ENCODE measurements at regions not wholly inside any gene's neighbourhood (a gene's known extent, or its start where the extent isn't known, plus 50 kb on each side); places are given as distances from the start of the nearest gene placed in this dataset.

- DNase-seq: no peak
These were observed 104.4 kb upstream of the PRL start for GRCh38 chr6:22401206-22401605.

DNA sequence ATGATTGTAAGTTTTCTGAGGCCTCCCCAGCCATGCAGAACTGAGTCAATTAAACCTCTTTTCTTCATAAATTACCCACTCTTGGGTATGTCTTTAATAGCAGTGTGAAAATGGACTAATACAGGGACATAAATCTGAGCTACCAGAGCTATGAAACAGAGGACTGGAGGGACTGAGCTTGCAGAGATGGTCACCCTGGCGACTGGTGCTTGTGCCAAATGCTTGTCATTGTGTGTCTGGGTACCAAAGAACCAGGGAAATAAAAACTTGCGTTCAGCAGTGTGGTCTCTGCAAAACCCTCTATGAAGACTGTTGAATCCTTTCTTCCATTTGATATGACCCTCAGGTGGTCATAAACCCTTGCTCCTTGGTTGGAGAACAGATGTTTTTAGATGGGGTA is 105.1 kb upstream of the PRL start:
- DNase-seq: no peak

- DNase-seq: no peak
These were observed 112.7 kb upstream of the PRL start for GRCh38 chr6:22409486-22409885.

DNA sequence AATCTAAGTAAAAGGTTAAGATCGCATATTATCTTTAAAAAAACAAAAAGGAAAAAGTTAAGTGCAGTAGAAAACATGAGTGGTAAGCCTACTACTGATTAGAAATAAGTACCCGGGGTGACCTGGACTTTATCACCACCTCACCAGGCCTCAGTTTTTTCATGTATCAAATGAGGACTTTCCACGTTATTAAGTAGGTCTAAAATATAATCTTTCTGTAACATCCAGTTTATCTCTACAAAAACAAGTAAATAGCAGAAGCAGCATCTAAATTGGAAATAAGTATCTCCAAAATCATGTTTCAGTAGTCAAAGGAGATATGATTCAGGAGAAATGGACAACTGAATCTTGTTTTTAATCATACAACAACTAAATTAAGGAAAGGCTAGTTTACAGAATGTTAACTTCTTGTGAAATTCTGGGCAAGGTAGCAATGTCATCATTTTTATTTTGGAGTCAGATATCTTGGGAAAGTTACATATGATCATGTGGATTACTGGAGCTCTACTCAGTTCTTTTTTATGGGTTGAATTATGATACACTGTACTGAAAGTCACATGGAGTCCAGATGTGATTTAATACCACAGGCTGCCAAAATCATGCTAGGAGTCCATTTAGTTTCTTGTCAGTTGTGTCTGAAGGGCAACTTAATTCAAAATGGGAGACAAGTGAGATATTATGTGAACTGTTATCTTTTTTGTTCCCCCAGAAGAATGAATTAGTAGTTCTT is 114.7 kb upstream of the PRL start:
- no peak for DNase-seq

- DNase-seq: no peak
These were observed 116.2 kb upstream of the PRL start for GRCh38 chr6:22412994-22413393.

DNA sequence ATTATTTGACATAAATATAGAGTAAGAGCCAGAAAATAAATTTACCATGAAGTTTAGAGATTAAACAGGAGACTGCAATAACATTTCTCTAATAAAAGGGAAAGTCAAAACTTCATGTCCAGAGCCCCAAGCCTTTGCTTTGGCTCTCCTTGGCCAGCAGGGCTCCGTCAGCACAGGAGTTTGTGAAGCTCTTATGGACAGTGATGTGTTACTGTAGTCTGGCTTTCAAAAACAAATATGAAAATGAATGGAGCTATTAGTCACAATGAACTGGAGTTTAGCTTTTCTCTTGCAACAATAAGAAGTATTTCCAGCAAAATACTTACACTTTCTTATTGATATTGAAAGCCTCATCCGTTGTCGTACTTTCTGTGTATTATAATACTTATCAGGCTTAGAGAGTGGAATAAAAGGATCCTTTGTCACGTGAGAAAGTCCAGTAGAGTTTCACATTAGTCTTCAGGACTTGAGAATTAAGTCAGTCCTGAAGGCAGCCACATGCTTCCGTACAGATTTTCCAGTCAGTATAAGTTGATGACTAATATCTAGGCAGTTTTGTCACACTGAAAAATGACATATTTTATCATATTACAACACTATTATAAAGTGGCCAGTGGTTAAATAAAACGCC is 117.0 kb upstream of the PRL start:
- no peak for DNase-seq

DNA sequence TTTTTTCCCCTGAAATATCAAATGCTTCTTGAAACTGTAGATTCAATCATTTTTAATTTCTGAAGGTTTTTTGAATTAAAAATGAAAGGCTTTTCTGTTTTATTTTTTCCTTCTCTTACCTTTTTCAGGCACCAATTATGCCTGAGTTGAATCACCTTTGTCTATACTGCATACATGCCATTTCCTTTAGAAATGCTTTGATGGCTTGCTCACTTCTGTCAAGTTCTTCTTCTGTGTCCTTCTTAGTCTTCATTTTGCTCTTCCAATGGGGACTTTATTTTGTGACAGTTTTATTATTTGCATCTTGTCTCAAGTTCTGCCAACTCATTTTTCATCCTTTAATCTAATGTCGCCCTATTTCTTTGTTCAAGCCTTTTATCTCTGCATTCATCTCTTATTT is 121.9 kb upstream of the PRL start:
- DNase-seq: no peak

GRCh38 chr6:22421198-22421597 is 124.4 kb upstream of the PRL start:
- no peak for DNase-seq

GRCh38 chr6:22424196-22424595 is 127.4 kb upstream of the PRL start:
- no peak for DNase-seq

DNA sequence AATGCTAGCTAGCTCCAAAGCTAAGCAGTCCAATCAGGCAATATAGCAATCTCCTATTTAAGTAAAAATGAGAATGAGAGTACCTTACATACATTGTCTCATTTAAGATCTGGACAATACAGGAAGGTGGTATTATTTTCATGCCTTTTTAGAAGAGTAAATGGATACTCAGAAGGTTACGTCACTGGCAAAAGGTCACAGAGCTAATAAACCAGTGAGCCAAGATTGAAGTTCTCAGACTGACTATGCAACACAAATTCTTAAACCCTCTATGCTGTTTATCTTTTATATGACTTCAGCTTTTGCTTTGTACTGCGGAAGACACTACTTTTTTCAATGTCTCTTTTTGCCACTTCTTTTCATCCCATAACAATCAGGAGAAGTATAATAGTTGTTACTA is 135.2 kb upstream of the PRL start:
- no peak for DNase-seq

GRCh38 chr6:22433745-22434144 is 135.6 kb upstream of the HDGFL1 start:
- no peak for DNase-seq

- DNase-seq: no peak
These were observed 134.2 kb upstream of the HDGFL1 start for GRCh38 chr6:22435151-22435550.

GRCh38 chr6:22436134-22436533 is 133.2 kb upstream of the HDGFL1 start:
- no peak for DNase-seq

DNA sequence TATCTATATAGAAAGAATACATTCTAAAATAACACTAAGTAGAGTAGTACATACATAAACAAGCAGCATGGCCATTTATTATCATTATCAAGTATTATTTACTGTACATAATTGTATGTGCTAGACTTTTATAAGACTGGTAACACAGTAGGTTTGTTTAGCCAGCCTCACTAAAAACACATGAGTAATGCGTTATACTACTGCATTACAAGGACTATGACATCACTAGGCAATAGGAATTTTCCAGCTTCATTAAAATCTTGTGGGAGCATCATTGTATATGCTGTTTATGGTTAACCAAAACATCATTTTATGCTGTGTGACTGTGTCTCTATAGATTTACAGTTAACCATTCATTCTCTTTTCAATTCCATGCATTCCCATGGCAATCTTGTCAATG is 131.7 kb upstream of the HDGFL1 start:
- DNase-seq: no peak

- no peak for DNase-seq
These were observed 126.5 kb upstream of the HDGFL1 start for GRCh38 chr6:22442826-22443225.

DNA sequence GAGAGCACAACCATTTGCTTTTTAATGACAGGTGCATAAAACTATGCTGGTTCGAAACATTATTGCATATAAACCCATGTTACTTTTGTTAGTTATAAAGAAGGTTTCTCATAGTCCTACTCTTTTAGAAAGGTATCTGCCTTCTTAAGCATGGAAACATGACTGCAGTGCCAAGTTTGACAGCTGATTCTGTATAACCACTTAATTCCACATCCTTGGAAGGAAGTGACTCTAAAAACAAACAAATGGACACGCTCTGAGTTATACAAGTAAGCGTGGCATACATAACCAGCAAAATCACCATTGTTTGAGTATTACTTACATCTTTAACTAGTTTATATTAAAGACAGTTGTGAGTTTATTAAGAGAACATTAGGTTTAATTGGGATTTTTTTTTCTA is 125.0 kb upstream of the HDGFL1 start:
- DNase-seq: no peak

DNA sequence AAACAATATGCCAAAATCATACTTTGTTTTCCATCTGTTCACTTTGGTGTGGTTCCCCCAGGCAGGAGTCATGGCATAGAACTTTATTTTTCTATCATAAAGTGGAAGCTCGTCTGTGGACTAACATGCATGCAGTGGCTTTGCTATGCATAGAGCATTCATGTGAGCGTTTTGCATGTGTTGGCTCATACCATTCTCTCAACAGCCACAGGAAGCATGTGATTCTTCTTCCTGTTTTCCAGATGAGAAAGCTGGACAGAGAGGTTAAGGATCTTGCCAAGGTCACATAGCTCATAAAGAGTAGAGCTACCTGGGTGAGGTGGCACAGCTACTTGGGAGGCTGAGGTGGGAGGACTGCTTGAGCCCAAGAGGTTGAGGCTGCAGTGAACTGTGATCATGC is 123.4 kb upstream of the HDGFL1 start:
- no peak for DNase-seq

GRCh38 chr6:22447249-22448196 is 121.8 kb upstream of the HDGFL1 start:
- DNase-seq: no peak

GRCh38 chr6:22448291-22448711 is 121.1 kb upstream of the HDGFL1 start:
- DNase-seq: no peak

DNA sequence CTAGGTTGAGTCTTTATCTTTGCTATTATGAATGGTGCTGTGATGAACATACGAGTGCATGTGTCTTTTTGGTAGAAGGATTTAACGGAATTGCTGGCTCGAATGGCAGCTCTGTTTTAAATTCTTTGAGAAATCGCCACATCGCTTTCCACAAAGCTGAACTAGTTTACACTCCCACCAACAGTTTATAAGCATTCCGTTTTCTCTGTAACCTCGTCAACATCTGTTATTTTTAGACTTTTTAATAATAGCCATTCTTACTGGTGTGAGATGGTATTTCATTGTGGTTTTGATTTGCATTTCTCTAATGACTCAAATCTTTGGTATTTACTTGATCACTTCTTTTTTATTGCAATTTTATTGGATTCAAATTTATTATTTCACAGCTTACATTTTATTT is 117.4 kb upstream of the HDGFL1 start:
- DNase-seq: no peak

DNA sequence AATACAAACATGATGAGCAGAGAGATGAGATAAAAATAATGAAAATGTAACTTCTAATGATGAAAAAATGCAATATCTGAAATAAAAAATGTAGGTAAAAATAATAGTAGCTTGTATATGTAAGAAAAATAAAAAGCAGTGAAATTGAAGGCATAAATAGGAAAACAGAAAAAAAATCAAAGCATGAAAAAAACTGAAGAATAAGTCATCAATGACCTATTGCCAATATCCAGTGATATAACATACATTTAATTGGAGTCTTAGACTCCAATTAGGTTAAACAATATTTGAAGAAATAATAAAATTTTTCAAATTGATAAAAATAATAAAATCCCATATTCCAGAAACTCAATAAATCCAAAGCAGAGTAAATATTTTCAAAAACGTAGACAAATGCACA is 114.0 kb upstream of the HDGFL1 start:
- DNase-seq: no peak

GRCh38 chr6:22457996-22458395 is 111.4 kb upstream of the HDGFL1 start:
- DNase-seq: no peak

DNA sequence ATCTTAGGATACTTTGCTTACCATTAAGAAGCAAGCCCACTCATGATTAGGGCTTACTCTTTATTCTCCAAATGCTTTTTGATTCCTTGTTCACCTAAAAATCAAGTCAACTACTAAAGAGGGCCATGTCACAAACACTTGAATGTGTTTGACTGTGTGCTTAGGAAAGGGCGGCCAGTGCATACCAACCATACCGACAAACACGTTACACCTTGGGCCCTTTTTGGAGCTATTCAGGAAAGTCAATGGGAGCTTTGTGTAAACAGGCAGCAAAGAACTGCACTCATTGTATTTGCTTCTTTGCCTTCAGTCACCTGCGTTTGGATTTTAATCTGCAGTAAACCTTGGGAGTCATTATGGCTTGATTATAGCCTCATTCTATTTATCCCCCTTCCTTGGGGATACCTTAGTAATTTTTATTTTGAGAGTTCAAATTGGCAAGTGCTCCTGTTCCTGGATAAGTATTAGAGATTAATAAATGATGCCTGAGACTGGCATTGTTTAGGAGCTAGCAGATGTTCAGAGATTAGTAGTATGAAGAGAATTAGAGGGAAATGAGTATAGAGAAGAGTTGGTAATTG is 102.6 kb upstream of the HDGFL1 start:
- DNase-seq: no peak

All from T-helper 2 cell (primary cell).